SK-N-SH (cell line): ENCODE measurements at regions not wholly inside any gene's neighbourhood (a gene's known extent, or its start where the extent isn't known, plus 50 kb on each side); places are given as distances from the start of the nearest gene placed in this dataset.
A peak's percentile ranks its signal among the peaks of the same experiment; 100 is the strongest.

ENCODE experiments used
- CTCF ChIA-PET: fragments of 300-600, 350-600 bp; formaldehyde crosslinking; extraction: SDS; loops from one replicate; lab custom pipeline; 2021; lab: Yijun Ruan, JAX
- POLR2A ChIA-PET: fragments of 350-600 bp; sonication (Branson Sonifier 250); formaldehyde crosslinking; extraction: SDS; loops from one replicate; lab custom pipeline; 2020; ENCODE audit warnings: antibody characterized with exemption, inconsistent platforms; lab: Yijun Ruan, JAX
- DNase-seq: peaks from one replicate; pipeline ENCODE4 v3.0.0; 2012
- H2AFZ ChIP-seq: fragments of 200-600 bp; sonication (generic); 2 replicates; pipeline ENCODE4 v1.8.1; 2016; ENCODE audit warnings: antibody characterized with exemption, mild to moderate bottlenecking, low read depth
- H3F3A ChIP-seq: fragments of 200-600 bp; sonication (generic); replicated peaks from 2 replicates; pipeline ENCODE3; 2016; ENCODE audit warnings: antibody characterized with exemption, mild to moderate bottlenecking; ENCODE audit not compliant: insufficient read depth
- H3K27ac ChIP-seq, 2 experiments: fragments of 200-500 bp in 1 of 2; fragments of 200-600 bp in 1 of 2; sonication (Bioruptor generic) in 1 of 2; sonication (generic), shearing (Covaris generic) in 1 of 2; 2 replicates each; pipeline versions ENCODE4 v1.5.1 to v1.6.1; 2014 to 2016; ENCODE audit warnings: low read depth in 2 of 2, inconsistent platforms in 1 of 2, low read length in 1 of 2, mild to moderate bottlenecking in 1 of 2, mixed read lengths in 1 of 2
- H3K27me3 ChIP-seq: fragments of 200-600 bp; sonication (generic), shearing (Covaris generic); 2 replicates; pipeline ENCODE4 v1.6.1; 2016; ENCODE audit warnings: mixed run types; ENCODE audit not compliant: insufficient read depth
- H3K36me3 ChIP-seq, 2 experiments: fragments of 200-500 bp in 1 of 2; fragments of 200-600 bp in 1 of 2; sonication (Bioruptor generic) in 1 of 2; sonication (generic) in 1 of 2; replicated peaks in 1 of 2; 2 replicates each; pipeline versions ENCODE3 to v1.5.1; 2014 to 2016; ENCODE audit warnings: low read length in 1 of 2, mild to moderate bottlenecking in 1 of 2; ENCODE audit not compliant: insufficient read depth in 2 of 2, control insufficient read depth in 1 of 2
- H3K4me1 ChIP-seq, 2 experiments: fragments of 200-500 bp in 1 of 2; fragments of 200-600 bp in 1 of 2; sonication (Bioruptor generic) in 1 of 2; sonication (generic), shearing (Covaris generic) in 1 of 2; 2 replicates each; pipeline versions ENCODE4 v1.5.1 to v1.6.1; 2014 to 2016; ENCODE audit warnings: low read depth in 1 of 2, low read length in 1 of 2, mixed run types in 1 of 2; ENCODE audit not compliant: insufficient read depth in 2 of 2, control insufficient read depth in 1 of 2
- H3K4me2 ChIP-seq: fragments of 200-600 bp; sonication (generic), shearing (Covaris generic); 2 replicates; pipeline ENCODE4 v1.6.1; 2017; ENCODE audit warnings: mixed run types
- H3K4me3 ChIP-seq, 2 experiments: fragments of 200-500 bp in 1 of 2; fragments of 200-600 bp in 1 of 2; sonication (Bioruptor generic) in 1 of 2; sonication (generic), shearing (Covaris generic) in 1 of 2; 2 replicates each; pipeline versions ENCODE4 v1.5.1 to v1.8.1; 2014 to 2016; ENCODE audit warnings: low read depth in 2 of 2, inconsistent platforms in 1 of 2, low read length in 1 of 2, mild to moderate bottlenecking in 1 of 2, mixed read lengths in 1 of 2, moderate library complexity in 1 of 2
- H3K79me2 ChIP-seq: fragments of 200-600 bp; sonication (generic); 2 replicates; pipeline ENCODE4 v1.8.1; 2017; ENCODE audit warnings: mild to moderate bottlenecking; ENCODE audit not compliant: insufficient read depth
- H3K9ac ChIP-seq: fragments of 200-600 bp; sonication (generic); 2 replicates; pipeline ENCODE4 v1.6.1; 2017; ENCODE audit warnings: mixed run types
- H3K9me2 ChIP-seq: fragments of 200-600 bp; sonication (generic); 2 replicates; pipeline ENCODE4 v1.6.1; 2017; ENCODE audit warnings: mixed run types
- H3K9me3 ChIP-seq: fragments of 200-600 bp; sonication (generic); 2 replicates; pipeline ENCODE4 v1.6.1; 2017; ENCODE audit warnings: mixed run types, mild to moderate bottlenecking, moderate library complexity
- H4K20me1 ChIP-seq: fragments of 200-600 bp; sonication (generic); 2 replicates; pipeline ENCODE4 v1.6.1; 2017; ENCODE audit warnings: mild to moderate bottlenecking, mixed run types; ENCODE audit not compliant: insufficient read depth
- CHD2 ChIP-seq: fragments of 150-350 bp; IDR thresholded peaks from 2 replicates; pipeline ENCODE4 v1.6.1; 2018; ENCODE audit warnings: low read length; ENCODE audit not compliant: partially characterized antibody
- ELF1 ChIP-seq: IDR thresholded peaks from 2 replicates; pipeline ENCODE4 v1.4.0; 2012
- EP300 ChIP-seq, 2 experiments: IDR thresholded peaks; 2 replicates each; pipeline versions ENCODE4 v1.4.0 to v1.6.1; 2012; ENCODE audit warnings: borderline replicate concordance in 1 of 2, low read depth in 1 of 2, low read length in 1 of 2
- EZH2phosphoT487 ChIP-seq: fragments of 200-600 bp; sonication (generic); IDR thresholded peaks from 2 replicates; pipeline ENCODE4 v1.6.1; 2017; ENCODE audit warnings: low read depth, mixed run types, mild to moderate bottlenecking, antibody characterized with exemption, moderate library complexity, borderline replicate concordance
- FOSL2 ChIP-seq: IDR thresholded peaks from 2 replicates; pipeline ENCODE4 v1.4.0; 2012; ENCODE audit warnings: low read depth, mild to moderate bottlenecking, moderate library complexity, borderline replicate concordance
- FOXJ3 ChIP-seq: sonication (generic); formaldehyde crosslinking; IDR thresholded peaks from 2 replicates; pipeline ENCODE4 v1.5.1; 2020; ENCODE audit warnings: mild to moderate bottlenecking, missing genetic modification reagents
- GABPA ChIP-seq: IDR thresholded peaks from 2 replicates; pipeline ENCODE4 v1.4.0; 2012; ENCODE audit warnings: low read depth, mild to moderate bottlenecking
- GATA2 ChIP-seq: sonication (generic); formaldehyde crosslinking; IDR thresholded peaks from 2 replicates; pipeline ENCODE4 v1.5.0; 2020; ENCODE audit warnings: mild to moderate bottlenecking, missing genetic modification reagents
- JUND ChIP-seq: IDR thresholded peaks from 2 replicates; pipeline ENCODE4 v1.4.0; 2012
- MEF2A ChIP-seq: IDR thresholded peaks from 2 replicates; pipeline ENCODE4 v1.4.0; 2012; ENCODE audit warnings: low read depth, borderline replicate concordance
- NFIC ChIP-seq: IDR thresholded peaks from 2 replicates; pipeline ENCODE4 v1.4.0; 2012; ENCODE audit warnings: borderline replicate concordance
- NRF1 ChIP-seq: IDR thresholded peaks from 2 replicates; pipeline ENCODE4 v1.6.1; 2012; ENCODE audit warnings: low read depth, mild to moderate bottlenecking, low read length
- POLR2AphosphoS5 ChIP-seq: IDR thresholded peaks from 2 replicates; pipeline ENCODE4 v1.6.1; 2012; ENCODE audit warnings: low read depth, low read length
- RAD21 ChIP-seq: IDR thresholded peaks from 2 replicates; pipeline ENCODE4 v1.6.1; 2012; ENCODE audit warnings: mild to moderate bottlenecking, low read length
- RCOR1 ChIP-seq: fragments of 150-350 bp; IDR thresholded peaks from 2 replicates; pipeline ENCODE4 v1.6.1; 2017; ENCODE audit warnings: antibody characterized with exemption, low read length
- RFX5 ChIP-seq: IDR thresholded peaks from 2 replicates; pipeline ENCODE4 v1.6.1; 2012; ENCODE audit warnings: mild to moderate bottlenecking, improper control_type of control experiment, low read length
- RXRA ChIP-seq: IDR thresholded peaks from 2 replicates; pipeline ENCODE4 v1.4.0; 2012; ENCODE audit warnings: low read depth, mild to moderate bottlenecking, borderline replicate concordance
- SIN3A ChIP-seq: IDR thresholded peaks from 2 replicates; pipeline ENCODE4 v1.6.1; 2012; ENCODE audit warnings: low read depth, mild to moderate bottlenecking, low read length, moderate library complexity, borderline replicate concordance
- YY1 ChIP-seq: IDR thresholded peaks from 2 replicates; pipeline ENCODE4 v1.4.0; 2012; ENCODE audit warnings: low read depth, mild to moderate bottlenecking
- WGBS: methylation state at CpG from one replicate; pipeline ENCODE4 v1.1.6; 2017; ENCODE audit warnings: low lambda C conversion rate; 5-methylcytosine and 5-hydroxymethylcytosine counted together
- TF ChIP-seq, protein P1 (sequence below): IDR thresholded peaks from 2 replicates; pipeline ENCODE4 v1.4.0; 2012; ENCODE audit warnings: low read depth, borderline replicate concordance
- TF ChIP-seq, protein P2 (sequence below): IDR thresholded peaks from 2 replicates; pipeline ENCODE4; 2012
- TF ChIP-seq, protein P3 (sequence below): IDR thresholded peaks from 2 replicates; pipeline ENCODE4 v1.4.0; 2012; ENCODE audit warnings: low read depth
- TF ChIP-seq, protein P4 (sequence below): IDR thresholded peaks from 2 replicates; pipeline ENCODE4 v1.4.0; 2012; ENCODE audit warnings: low read depth, borderline replicate concordance

DNA sequence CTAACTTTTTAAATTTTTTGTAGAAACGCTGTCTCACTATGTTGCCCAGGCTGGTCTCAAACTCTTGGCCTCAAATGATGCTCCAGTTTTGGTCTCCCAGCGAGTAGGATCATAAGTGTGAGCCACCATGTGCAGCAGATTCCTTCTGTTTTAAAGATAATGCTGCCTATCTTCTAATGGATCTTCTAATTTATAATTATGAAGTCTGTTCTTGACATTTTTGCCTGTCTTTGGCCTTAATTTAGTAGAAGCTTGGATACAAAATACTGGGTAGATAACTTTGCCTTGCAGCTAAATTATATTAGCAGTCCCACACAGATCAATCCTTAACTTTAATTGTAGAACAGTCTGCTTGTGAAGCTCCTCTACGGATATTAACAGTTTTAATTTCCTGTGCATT lies 566.6 kb upstream of the CDH8 start:
- WGBS, result 21% methylated on average over 3 of the region's 3 CpGs
- TF ChIP-seq GATA2 (CRISPR knock-in tag) (peak; percentile 51), FOSL2 (no peak), RCOR1 (peak; percentile 53; the same call in 1 of the 2 replicates), NFIC (no peak), EP300 (IDR thresholded peaks at IDR 0.05; ENCODE audit: borderline replicate concordance in 1 of 2, low read depth in 1 of 2, low read length in 1 of 2) (peak in 1 of 2 experiments; percentile 71; a peak in 1 of 4 replicates), CHD2 (peak; percentile 34), GABPA (no peak)
- no peak overlapping the region for H3K9ac ChIP-seq
- no peaks in the 10 kb centered on the region; the same call in 1 of the 2 replicates for H3K9me3 ChIP-seq
- H3F3A ChIP-seq, result no peaks in the 10 kb centered on the region
- POLR2A ChIA-PET, result no interaction called here
- H3K79me2 ChIP-seq, result no peaks in the 10 kb centered on the region
- no peak overlapping the region for H2AFZ ChIP-seq
- H3K4me1 ChIP-seq, result peaks cover 0 to 2% of the 10 kb centered on the region in 2 experiments; a peak in 1 of 4 replicates
- no peak overlapping the region for H3K4me3 ChIP-seq
- H3K36me3 ChIP-seq, result no peaks in the 10 kb centered on the region
- DNase-seq, result peak; percentile 12
- CTCF ChIA-PET, result interaction anchor here (1.4 kb wide), 1 partner anchor 13 kb away, joined by 3 read pairs; no protein-coding TSS in a partner anchor
- H3K27me3 ChIP-seq, result no peaks in the 10 kb centered on the region
- H3K27ac ChIP-seq, result no peak overlapping the region; a peak in 1 of 4 replicates
- no peaks in the 10 kb centered on the region for H4K20me1 ChIP-seq
- H3K4me2 ChIP-seq, result no peak overlapping the region
- H3K9me2 ChIP-seq, result no peaks in the 10 kb centered on the region

DNA sequence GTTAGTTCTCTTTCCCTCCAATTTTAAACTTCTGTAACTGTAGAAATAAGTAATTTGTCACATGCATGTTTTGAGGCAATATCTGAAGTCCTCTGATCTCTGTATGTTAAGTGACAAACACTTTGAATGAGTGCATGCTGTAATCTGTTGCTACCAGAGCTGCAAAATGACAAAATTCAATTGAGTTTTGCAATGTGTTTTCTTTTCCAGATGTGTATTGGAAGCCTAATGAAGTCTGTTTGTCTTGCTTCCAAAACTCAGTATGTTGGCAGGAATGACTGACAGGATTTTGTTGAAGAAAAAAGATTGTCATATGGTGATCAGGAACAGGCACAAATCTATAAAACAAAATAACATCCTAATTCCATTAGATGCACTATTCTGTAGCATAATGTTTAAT lies 561.6 kb upstream of the CDH8 start:
- Histone ChIP-seq H3K9me3 (no peaks in the 10 kb centered on the region), H3K9me2 (no peaks in the 10 kb centered on the region), H3K9ac (no peak overlapping the region), H4K20me1 (no peaks in the 10 kb centered on the region), H3F3A (no peaks in the 10 kb centered on the region), H2AFZ (no peak overlapping the region), H3K27me3 (no peaks in the 10 kb centered on the region), H3K4me3 (no peak overlapping the region), H3K36me3 (no peaks in the 10 kb centered on the region), H3K79me2 (no peaks in the 10 kb centered on the region), H3K27ac (peak overlapping the region in 1 of 2 experiments; percentile 74; a peak in 1 of 4 replicates), H3K4me2 (no peak overlapping the region), H3K4me1 (peaks cover 0 to 4% of the 10 kb centered on the region in 2 experiments; a peak in 2 of 4 replicates)
- ChIA-PET CTCF (no interaction called here), POLR2A (no interaction called here)
- peak; percentile 31 for DNase-seq
- TF ChIP-seq, protein P1, sequence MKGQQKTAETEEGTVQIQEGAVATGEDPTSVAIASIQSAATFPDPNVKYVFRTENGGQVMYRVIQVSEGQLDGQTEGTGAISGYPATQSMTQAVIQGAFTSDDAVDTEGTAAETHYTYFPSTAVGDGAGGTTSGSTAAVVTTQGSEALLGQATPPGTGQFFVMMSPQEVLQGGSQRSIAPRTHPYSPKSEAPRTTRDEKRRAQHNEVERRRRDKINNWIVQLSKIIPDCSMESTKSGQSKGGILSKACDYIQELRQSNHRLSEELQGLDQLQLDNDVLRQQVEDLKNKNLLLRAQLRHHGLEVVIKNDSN, result no peak
- TF ChIP-seq RXRA (no peak), ELF1 (no peak), RCOR1 (peak; percentile 84), NFIC (no peak), JUND (no peak), RFX5 (peak; percentile 94), EZH2phosphoT487 (no peak), NRF1 (no peak), SIN3A (no peak), FOXJ3 (peak; percentile 46; the same call in 1 of the 2 replicates), POLR2AphosphoS5 (no peak), MEF2A (no peak), RAD21 (no peak), CHD2 (peak; percentile 41), YY1 (no peak), EP300 (IDR thresholded peaks at IDR 0.05; ENCODE audit: borderline replicate concordance in 1 of 2, low read depth in 1 of 2, low read length in 1 of 2) (peak in 1 of 2 experiments; percentile 82; a peak in 2 of 4 replicates)
- TF ChIP-seq, protein P2, sequence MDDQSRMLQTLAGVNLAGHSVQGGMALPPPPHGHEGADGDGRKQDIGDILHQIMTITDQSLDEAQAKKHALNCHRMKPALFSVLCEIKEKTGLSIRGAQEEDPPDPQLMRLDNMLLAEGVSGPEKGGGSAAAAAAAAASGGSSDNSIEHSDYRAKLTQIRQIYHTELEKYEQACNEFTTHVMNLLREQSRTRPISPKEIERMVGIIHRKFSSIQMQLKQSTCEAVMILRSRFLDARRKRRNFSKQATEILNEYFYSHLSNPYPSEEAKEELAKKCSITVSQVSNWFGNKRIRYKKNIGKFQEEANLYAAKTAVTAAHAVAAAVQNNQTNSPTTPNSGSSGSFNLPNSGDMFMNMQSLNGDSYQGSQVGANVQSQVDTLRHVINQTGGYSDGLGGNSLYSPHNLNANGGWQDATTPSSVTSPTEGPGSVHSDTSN, result no peak
- TF ChIP-seq, protein P3, sequence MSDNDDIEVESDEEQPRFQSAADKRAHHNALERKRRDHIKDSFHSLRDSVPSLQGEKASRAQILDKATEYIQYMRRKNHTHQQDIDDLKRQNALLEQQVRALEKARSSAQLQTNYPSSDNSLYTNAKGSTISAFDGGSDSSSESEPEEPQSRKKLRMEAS, result no peak
- TF ChIP-seq, protein P4, sequence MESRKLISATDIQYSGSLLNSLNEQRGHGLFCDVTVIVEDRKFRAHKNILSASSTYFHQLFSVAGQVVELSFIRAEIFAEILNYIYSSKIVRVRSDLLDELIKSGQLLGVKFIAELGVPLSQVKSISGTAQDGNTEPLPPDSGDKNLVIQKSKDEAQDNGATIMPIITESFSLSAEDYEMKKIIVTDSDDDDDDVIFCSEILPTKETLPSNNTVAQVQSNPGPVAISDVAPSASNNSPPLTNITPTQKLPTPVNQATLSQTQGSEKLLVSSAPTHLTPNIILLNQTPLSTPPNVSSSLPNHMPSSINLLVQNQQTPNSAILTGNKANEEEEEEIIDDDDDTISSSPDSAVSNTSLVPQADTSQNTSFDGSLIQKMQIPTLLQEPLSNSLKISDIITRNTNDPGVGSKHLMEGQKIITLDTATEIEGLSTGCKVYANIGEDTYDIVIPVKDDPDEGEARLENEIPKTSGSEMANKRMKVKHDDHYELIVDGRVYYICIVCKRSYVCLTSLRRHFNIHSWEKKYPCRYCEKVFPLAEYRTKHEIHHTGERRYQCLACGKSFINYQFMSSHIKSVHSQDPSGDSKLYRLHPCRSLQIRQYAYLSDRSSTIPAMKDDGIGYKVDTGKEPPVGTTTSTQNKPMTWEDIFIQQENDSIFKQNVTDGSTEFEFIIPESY, result no peak
